Spleen (tissue), 11 donors: ENCODE measurements at regions not wholly inside any gene's neighbourhood (a gene's known extent, or its start where the extent isn't known, plus 50 kb on each side); places are given as distances from the start of the nearest gene placed in this dataset.

Experiments
- DNase-seq: peaks from one replicate; pipeline ENCODE4 v3.0.0-alpha.2; 2020
- H3K27ac ChIP-seq, 8 donors: fragments of 200-600 bp; sonication (generic) in 7 of 8; 1 replicate in 4 of 8; 2 replicates in 4 of 8; pipeline versions ENCODE4 v1.5.0 to v1.8.0; 2016 to 2021; ENCODE audit warnings: inconsistent platforms in 4 of 8, mild to moderate bottlenecking in 4 of 8, moderate library complexity in 1 of 8
- H3K27me3 ChIP-seq, 7 donors: fragments of 200-600 bp; sonication (generic) in 6 of 7; replicated peaks in 1 of 7; 1 replicate in 4 of 7; 2 replicates in 3 of 7; pipeline versions ENCODE4 v1.5.0 to v1.8.0; 2016 to 2021; ENCODE audit warnings: inconsistent platforms in 3 of 7, mild to moderate bottlenecking in 1 of 7
- H3K36me3 ChIP-seq, 6 donors: fragments of 200-600 bp; sonication (generic) in 5 of 6; 1 replicate in 4 of 6; 2 replicates in 2 of 6; pipeline versions ENCODE4 v1.5.0 to v1.8.0; 2016 to 2021; ENCODE audit warnings: inconsistent platforms in 2 of 6
- H3K4me1 ChIP-seq, 6 donors: fragments of 200-600 bp; sonication (generic) in 5 of 6; 1 replicate in 3 of 6; 2 replicates in 3 of 6; pipeline versions ENCODE4 v1.5.0 to v1.8.0; 2016 to 2021; ENCODE audit warnings: inconsistent platforms in 3 of 6
- H3K4me3 ChIP-seq, 8 donors: fragments of 200-600 bp; sonication (generic) in 7 of 8; 1 replicate in 4 of 8; 2 replicates in 4 of 8; pipeline versions ENCODE4 v1.5.0 to v1.8.0; 2016 to 2021; ENCODE audit warnings: inconsistent platforms in 4 of 8, mild to moderate bottlenecking in 4 of 8, moderate library complexity in 2 of 8
- H3K9me3 ChIP-seq, 8 donors: fragments of 200-600 bp; sonication (generic) in 7 of 8; 1 replicate in 4 of 8; 2 replicates in 4 of 8; pipeline versions ENCODE4 v1.5.0 to v1.8.0; 2016 to 2021; ENCODE audit warnings: inconsistent platforms in 4 of 8
- POLR2A ChIP-seq, 3 donors: fragments of 450-650 bp; IDR thresholded peaks; one replicate each; pipeline ENCODE4 v1.5.1; 2017; ENCODE audit warnings: antibody characterized with exemption in 3 of 3, mild to moderate bottlenecking in 1 of 3
- POLR2AphosphoS5 ChIP-seq, 3 donors: sonication (generic); formaldehyde crosslinking; IDR thresholded peaks; one replicate each; pipeline ENCODE4 v1.5.1; 2017; ENCODE audit warnings: antibody characterized with exemption in 3 of 3
- WGBS, 5 donors: extraction: QIAGEN DNeasy Blood & Tissue Kit in 3 of 5; methylation state at CpG; one replicate each; pipeline versions ENCODE4 v1.1.5 to v1.1.7; 2013 to 2018; 5-methylcytosine and 5-hydroxymethylcytosine counted together
- intact Hi-C: fragments of 100-400 bp; cut with DNase I; formaldehyde crosslinking; loops from one replicate; pipeline ENCODE4 v1.15.0; 2023; ENCODE audit warnings: low total_unique reads
- TF ChIP-seq, protein P1 (sequence below), 11 experiments: fragments of 200-600 bp in 7 of 11; fragments of 450-650 bp in 4 of 11; sonication (generic) in 4 of 11; IDR thresholded peaks in 8 of 11; conservative IDR thresholded peaks in 3 of 11; 1 replicate in 7 of 11; 2 replicates in 4 of 11; pipeline versions ENCODE4 v1.4.0 to v1.8.0; 2016 to 2021; ENCODE audit warnings: antibody characterized with exemption in 11 of 11, inconsistent platforms in 4 of 11, mild to moderate bottlenecking in 1 of 11
- donor health status: healthy with polysubstance abuse.
- donor health status: DM: no; HTN: no; CAD: no; lungs with moderate emphysema.
- donor health status: DM: no; HTN: no; CAD: no.
- donor health status: Bipolar disorder and iron deficiency.
- donor health status: healthy.
- donor health status: DM: no; HTN: no; CAD: no.
- donor health status: DM: yes; HTN: yes; CAD: no.

GRCh38 chr11:116695657-116696254 is 77.0 kb downstream of the BUD13 start:
- intact Hi-C loops: loop anchor here (10.0 kb wide), 1 partner anchor 1361 kb away; no protein-coding TSS in a partner anchor
- TF ChIP-seq, protein P1, sequence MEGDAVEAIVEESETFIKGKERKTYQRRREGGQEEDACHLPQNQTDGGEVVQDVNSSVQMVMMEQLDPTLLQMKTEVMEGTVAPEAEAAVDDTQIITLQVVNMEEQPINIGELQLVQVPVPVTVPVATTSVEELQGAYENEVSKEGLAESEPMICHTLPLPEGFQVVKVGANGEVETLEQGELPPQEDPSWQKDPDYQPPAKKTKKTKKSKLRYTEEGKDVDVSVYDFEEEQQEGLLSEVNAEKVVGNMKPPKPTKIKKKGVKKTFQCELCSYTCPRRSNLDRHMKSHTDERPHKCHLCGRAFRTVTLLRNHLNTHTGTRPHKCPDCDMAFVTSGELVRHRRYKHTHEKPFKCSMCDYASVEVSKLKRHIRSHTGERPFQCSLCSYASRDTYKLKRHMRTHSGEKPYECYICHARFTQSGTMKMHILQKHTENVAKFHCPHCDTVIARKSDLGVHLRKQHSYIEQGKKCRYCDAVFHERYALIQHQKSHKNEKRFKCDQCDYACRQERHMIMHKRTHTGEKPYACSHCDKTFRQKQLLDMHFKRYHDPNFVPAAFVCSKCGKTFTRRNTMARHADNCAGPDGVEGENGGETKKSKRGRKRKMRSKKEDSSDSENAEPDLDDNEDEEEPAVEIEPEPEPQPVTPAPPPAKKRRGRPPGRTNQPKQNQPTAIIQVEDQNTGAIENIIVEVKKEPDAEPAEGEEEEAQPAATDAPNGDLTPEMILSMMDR (IDR thresholded peaks at IDR 0.05 in 8 of 11, conservative IDR thresholded peaks at IDR 0.05 in 3 of 11): no peak
- TF ChIP-seq POLR2AphosphoS5 (IDR thresholded peaks at IDR 0.05): no peak
- no peaks in the 10 kb centered on the region for H3K9me3 ChIP-seq
- DNase-seq: no peak
- peaks cover 0 to 6% (median 0%) of the 10 kb centered on the region in 6 donors for H3K4me1 ChIP-seq
- H3K27ac ChIP-seq: no peak overlapping the region
- H3K27me3 ChIP-seq: peaks cover 0 to 41% (median 0%) of the 10 kb centered on the region in 7 donors
- H3K36me3 ChIP-seq: no peaks in the 10 kb centered on the region
- no peak overlapping the region for H3K4me3 ChIP-seq

- H3K27me3 ChIP-seq: peaks cover 0 to 41% (median 0%) of the 10 kb centered on the region in 7 donors
- 85 to 90% (median 89%) methylated on average over 11 to 14 of the region's 14 CpGs for WGBS, 5 donors
- no peak overlapping the region for H3K27ac ChIP-seq
- TF ChIP-seq POLR2AphosphoS5 (IDR thresholded peaks at IDR 0.05) (no peak), POLR2A (IDR thresholded peaks at IDR 0.05) (no peak)
- TF ChIP-seq, protein P1 (IDR thresholded peaks at IDR 0.05 in 8 of 11, conservative IDR thresholded peaks at IDR 0.05 in 3 of 11): no peak
- peak; percentile 64 for DNase-seq
- no peaks in the 10 kb centered on the region for H3K9me3 ChIP-seq
- H3K4me1 ChIP-seq: peaks cover 0 to 6% (median 0%) of the 10 kb centered on the region in 6 donors
- H3K36me3 ChIP-seq: no peaks in the 10 kb centered on the region
- no peak overlapping the region for H3K4me3 ChIP-seq
- intact Hi-C loops: loop anchor here (5.0 to 10.0 kb wide), 2 partner anchors 243 to 1360 kb away; no protein-coding TSS in a partner anchor
Measured at GRCh38 chr11:116694815-116695590, 77.8 kb downstream of the BUD13 start.

DNA sequence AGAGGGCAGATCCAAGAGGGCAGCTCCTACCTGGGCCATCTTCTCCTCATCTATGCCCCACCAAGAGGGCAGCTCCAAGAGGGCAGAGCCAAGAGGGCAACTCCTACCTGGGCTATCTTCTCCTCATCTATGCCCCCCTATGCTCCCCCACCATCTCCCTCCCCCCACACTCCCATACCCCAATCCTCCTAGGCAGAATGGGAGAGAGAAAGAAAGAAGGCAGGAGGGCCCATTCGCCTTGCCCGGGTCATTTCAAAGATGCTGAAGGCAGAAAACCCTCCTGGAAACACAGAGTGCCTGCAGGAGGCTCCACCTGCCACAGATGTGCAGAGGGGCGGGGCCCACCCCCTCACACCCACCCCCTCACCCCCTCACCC is 78.5 kb downstream of the BUD13 start:
- H3K36me3 ChIP-seq: no peaks in the 10 kb centered on the region
- peaks cover 0 to 6% (median 0%) of the 10 kb centered on the region in 6 donors for H3K4me1 ChIP-seq
- no peaks in the 10 kb centered on the region for H3K9me3 ChIP-seq
- no peak overlapping the region for H3K4me3 ChIP-seq
- intact Hi-C loops: loop anchor here (5.0 to 10.0 kb wide), 2 partner anchors 242 to 1360 kb away; no protein-coding TSS in a partner anchor
- no peak overlapping the region for H3K27ac ChIP-seq
- 62 to 84% (median 63%) methylated on average over 3 of the region's 3 CpGs for WGBS, 5 donors
- DNase-seq: no peak
- H3K27me3 ChIP-seq: peaks cover 0 to 41% (median 0%) of the 10 kb centered on the region in 7 donors
- TF ChIP-seq, protein P1 (IDR thresholded peaks at IDR 0.05 in 8 of 11, conservative IDR thresholded peaks at IDR 0.05 in 3 of 11): no peak
- TF ChIP-seq POLR2A (IDR thresholded peaks at IDR 0.05): no peak
- no peak for TF ChIP-seq POLR2AphosphoS5 (IDR thresholded peaks at IDR 0.05)
